Mesendoderm (in vitro differentiated cells): ENCODE measurements at regions not wholly inside any gene's neighbourhood (a gene's known extent, or its start where the extent isn't known, plus 50 kb on each side); places are given as distances from the start of the nearest gene placed in this dataset.

Experiments
- DNase-seq: peaks from one replicate; pipeline ENCODE4 v3.0.0; 2013
- H2AK5ac ChIP-seq: 2 replicates; pipeline ENCODE4 v1.6.1; 2013; ENCODE audit warnings: low read length, inconsistent platforms
- H2BK120ac ChIP-seq: 2 replicates; pipeline ENCODE4 v1.6.1; 2013; ENCODE audit warnings: low read depth, mild to moderate bottlenecking, low read length, moderate library complexity, mixed read lengths
- H2BK15ac ChIP-seq: replicated peaks from 2 replicates; pipeline ENCODE4 v1.6.1; 2013; ENCODE audit warnings: low read depth, mild to moderate bottlenecking, moderate library complexity
- H2BK5ac ChIP-seq: 2 replicates; pipeline ENCODE4 v1.6.1; 2013; ENCODE audit warnings: low read length, inconsistent platforms
- H3K18ac ChIP-seq: 2 replicates; pipeline ENCODE4 v1.6.1; 2013; ENCODE audit warnings: mild to moderate bottlenecking, low read length, mixed read lengths
- H3K23ac ChIP-seq: one replicate; pipeline ENCODE4 v1.6.1; 2013; ENCODE audit warnings: low read length
- H3K27ac ChIP-seq: 2 replicates; pipeline ENCODE4 v1.5.1; 2013; ENCODE audit warnings: low read depth, mild to moderate bottlenecking, inconsistent platforms, low read length, moderate library complexity
- H3K27me3 ChIP-seq: 2 replicates; pipeline ENCODE4 v1.6.1; 2013; ENCODE audit warnings: low read length, control low read depth, mild to moderate bottlenecking, inconsistent platforms; ENCODE audit not compliant: insufficient read depth, poor library complexity
- H3K36me3 ChIP-seq: 2 replicates; pipeline ENCODE4 v1.6.1; 2013; ENCODE audit warnings: low read length, inconsistent platforms; ENCODE audit not compliant: control insufficient read depth, insufficient read depth
- H3K4ac ChIP-seq: one replicate; pipeline ENCODE4 v1.6.1; 2013; ENCODE audit warnings: low read depth, mild to moderate bottlenecking, low read length, moderate library complexity
- H3K4me1 ChIP-seq: 2 replicates; pipeline ENCODE4 v1.6.1; 2013; ENCODE audit warnings: low read depth, low read length, inconsistent platforms; ENCODE audit not compliant: control insufficient read depth
- H3K4me2 ChIP-seq: 2 replicates; pipeline ENCODE4 v1.6.1; 2013; ENCODE audit warnings: low read length
- H3K4me3 ChIP-seq: 2 replicates; pipeline ENCODE4 v1.5.1; 2013; ENCODE audit warnings: mild to moderate bottlenecking, low read length
- H3K56ac ChIP-seq: one replicate; pipeline ENCODE4 v1.6.1; 2013; ENCODE audit warnings: low read length
- H3K79me1 ChIP-seq: 2 replicates; pipeline ENCODE4 v1.6.1; 2013; ENCODE audit warnings: low read length, inconsistent platforms
- H3K79me2 ChIP-seq: 2 replicates; pipeline ENCODE4 v1.6.1; 2013; ENCODE audit warnings: mild to moderate bottlenecking, low read length; ENCODE audit not compliant: control insufficient read depth, insufficient read depth
- H3K9ac ChIP-seq: 2 replicates; pipeline ENCODE4 v1.6.1; 2013; ENCODE audit warnings: low read length, inconsistent platforms
- H4K5ac ChIP-seq: one replicate; pipeline ENCODE4 v1.6.1; 2013; ENCODE audit warnings: low read length
- H4K8ac ChIP-seq: one replicate; pipeline ENCODE4 v1.6.1; 2013; ENCODE audit warnings: low read depth, mild to moderate bottlenecking, control low read depth, low read length, moderate library complexity
- WGBS: extraction: QIAGEN DNeasy Blood & Tissue Kit; methylation state at CpG from one replicate; pipeline ENCODE4 v1.1.7; 2013; ENCODE audit warnings: low lambda C conversion rate, missing lambda C conversion rate; ENCODE audit not compliant: insufficient coverage; ENCODE audit errors: extremely low coverage; 5-methylcytosine and 5-hydroxymethylcytosine counted together

DNA sequence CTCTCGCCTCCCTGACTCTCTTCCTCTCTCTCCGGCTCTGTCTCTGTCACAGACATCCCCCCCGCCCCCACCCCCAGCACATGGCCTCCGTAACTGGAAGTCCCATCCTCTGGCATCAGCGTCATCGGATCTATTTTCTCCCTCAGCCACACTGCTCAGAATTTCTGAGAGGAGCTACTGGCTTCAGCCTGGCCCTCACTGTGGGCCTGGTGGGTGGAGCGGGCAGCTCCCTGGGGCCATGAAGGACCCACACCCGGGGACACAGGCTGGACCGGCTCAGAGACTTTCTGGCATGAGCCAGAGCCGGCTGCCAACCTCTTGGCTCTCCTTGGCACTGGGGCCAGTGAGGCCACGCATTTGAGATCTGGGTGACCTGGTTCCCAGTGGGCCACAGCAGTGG lies 61.2 kb upstream of the CASZ1 start:
- Histone ChIP-seq H3K27ac (no peak overlapping the region), H3K18ac (no peak overlapping the region), H3K27me3 (no peaks in the 10 kb centered on the region), H3K4me1 (no peaks in the 10 kb centered on the region), H2BK120ac (no peak overlapping the region), H3K23ac (no peak overlapping the region), H4K8ac (no peak overlapping the region), H3K4me2 (no peak overlapping the region), H3K79me2 (no peaks in the 10 kb centered on the region), H3K4me3 (no peak overlapping the region), H3K36me3 (no peaks in the 10 kb centered on the region), H2BK5ac (no peak overlapping the region), H4K5ac (no peak overlapping the region), H3K9ac (no peak overlapping the region), H2AK5ac (no peak overlapping the region), H3K4ac (no peak overlapping the region), H3K79me1 (no peaks in the 10 kb centered on the region), H3K56ac (no peak overlapping the region), H2BK15ac (no peak overlapping the region)
- no peak for DNase-seq
- no CpG with 5 or more reads among the region's 11 CpGs for WGBS

DNA sequence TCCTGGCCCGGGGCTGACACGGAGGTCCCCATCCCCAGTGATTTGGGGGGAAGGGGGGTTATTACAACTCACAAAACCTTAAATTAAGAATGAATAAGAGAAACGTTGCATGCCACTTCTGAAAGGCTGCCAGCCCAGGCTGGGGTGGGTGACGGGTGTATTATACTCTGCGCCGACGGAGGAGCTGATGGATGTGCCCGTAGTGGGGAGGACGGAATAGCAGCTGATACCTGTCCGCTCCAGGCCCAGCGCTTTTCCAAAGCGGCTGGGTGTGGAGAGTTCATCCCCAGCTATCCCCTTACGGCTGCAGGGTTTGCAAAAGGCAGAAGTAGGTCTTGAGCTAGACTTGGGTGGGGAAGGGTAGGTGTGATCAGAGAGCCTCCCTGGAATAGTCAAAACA lies 63.8 kb upstream of the CASZ1 start:
- Histone ChIP-seq H3K4me2 (no peak overlapping the region), H3K36me3 (no peaks in the 10 kb centered on the region), H4K8ac (no peak overlapping the region), H3K23ac (no peak overlapping the region), H3K4ac (no peak overlapping the region), H3K18ac (no peak overlapping the region), H3K27me3 (no peaks in the 10 kb centered on the region), H4K5ac (no peak overlapping the region), H3K79me2 (no peaks in the 10 kb centered on the region), H2BK15ac (no peak overlapping the region), H3K56ac (no peak overlapping the region), H3K9ac (no peak overlapping the region), H3K27ac (no peak overlapping the region), H2AK5ac (no peak overlapping the region), H3K4me3 (no peak overlapping the region), H2BK5ac (no peak overlapping the region), H3K79me1 (no peaks in the 10 kb centered on the region), H3K4me1 (no peaks in the 10 kb centered on the region), H2BK120ac (no peak overlapping the region)
- no peak for DNase-seq
- WGBS = no CpG with 5 or more reads among the region's 13 CpGs

DNA sequence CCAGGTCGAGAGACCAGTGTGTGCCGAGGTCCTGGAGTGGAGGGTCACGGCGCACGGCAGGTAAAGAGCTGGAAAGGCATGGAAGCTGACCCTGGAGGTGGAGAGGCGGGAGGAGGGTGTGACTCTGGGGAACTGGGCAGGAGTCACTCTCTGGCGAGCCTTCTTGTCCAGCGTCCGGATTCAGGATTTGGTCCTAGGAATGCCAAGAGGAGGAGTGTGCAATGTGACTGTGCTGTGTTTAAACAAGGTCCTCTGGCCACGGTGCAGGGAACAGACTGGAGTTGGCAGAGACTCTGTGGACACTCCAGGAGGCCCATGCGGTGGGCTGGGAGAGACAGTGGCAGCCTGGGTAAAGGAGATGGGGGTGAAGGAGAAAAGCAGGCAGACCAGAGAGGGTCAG lies 64.2 kb upstream of the CASZ1 start:
- no peak overlapping the region for H3K27ac ChIP-seq
- no peak overlapping the region for H3K23ac ChIP-seq
- H3K9ac ChIP-seq = no peak overlapping the region
- no peaks in the 10 kb centered on the region for H3K27me3 ChIP-seq
- H3K56ac ChIP-seq = peak overlapping the region; percentile 34
- no peak overlapping the region for H3K4ac ChIP-seq
- no peaks in the 10 kb centered on the region for H3K79me2 ChIP-seq
- H2AK5ac ChIP-seq = no peak overlapping the region
- no peaks in the 10 kb centered on the region for H3K36me3 ChIP-seq
- H3K4me2 ChIP-seq = no peak overlapping the region
- H3K4me1 ChIP-seq = no peaks in the 10 kb centered on the region
- no peak overlapping the region for H2BK5ac ChIP-seq
- DNase-seq = no peak
- H4K8ac ChIP-seq = no peak overlapping the region
- H3K4me3 ChIP-seq = no peak overlapping the region
- no peak overlapping the region for H3K18ac ChIP-seq
- no peak overlapping the region for H2BK120ac ChIP-seq
- no peaks in the 10 kb centered on the region for H3K79me1 ChIP-seq
- no CpG with 5 or more reads among the region's 11 CpGs for WGBS
- no peak overlapping the region for H4K5ac ChIP-seq
- H2BK15ac ChIP-seq = no peak overlapping the region

DNA sequence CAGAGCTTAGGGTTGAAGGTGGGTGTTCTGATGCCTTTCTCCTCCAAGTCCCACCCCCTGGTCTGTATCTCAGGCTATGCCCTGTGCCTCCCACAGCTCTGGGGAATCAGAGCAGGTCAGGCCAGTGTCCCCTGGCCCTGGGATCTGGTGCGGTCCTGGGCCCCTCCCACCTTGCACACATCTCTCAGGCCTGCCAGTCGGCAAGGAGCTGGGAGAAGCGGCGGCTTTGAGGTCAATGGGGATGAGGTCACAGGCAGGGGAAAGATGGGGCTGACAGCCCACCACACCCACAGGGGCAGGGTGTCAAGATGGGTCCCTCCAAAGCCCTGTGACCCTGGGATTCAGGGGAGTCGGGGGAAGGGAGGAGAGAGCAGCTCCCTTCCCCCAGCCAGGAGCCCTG lies 65.4 kb upstream of the CASZ1 start:
- no peaks in the 10 kb centered on the region for H3K36me3 ChIP-seq
- H3K79me2 ChIP-seq = no peaks in the 10 kb centered on the region
- DNase-seq = no peak
- H3K4ac ChIP-seq = no peak overlapping the region
- no peak overlapping the region for H2BK120ac ChIP-seq
- no peak overlapping the region for H3K27ac ChIP-seq
- no peak overlapping the region for H3K23ac ChIP-seq
- peaks cover 2% of the 10 kb centered on the region for H3K4me1 ChIP-seq
- H3K4me3 ChIP-seq = no peak overlapping the region
- H3K9ac ChIP-seq = no peak overlapping the region
- no peak overlapping the region for H3K56ac ChIP-seq
- H2AK5ac ChIP-seq = no peak overlapping the region
- H4K8ac ChIP-seq = no peak overlapping the region
- H2BK15ac ChIP-seq = no peak overlapping the region
- no peak overlapping the region for H3K18ac ChIP-seq
- no peak overlapping the region for H2BK5ac ChIP-seq
- H3K79me1 ChIP-seq = no peaks in the 10 kb centered on the region
- H3K4me2 ChIP-seq = no peak overlapping the region
- H3K27me3 ChIP-seq = no peaks in the 10 kb centered on the region
- no CpG with 5 or more reads among the region's 5 CpGs for WGBS
- no peak overlapping the region for H4K5ac ChIP-seq

DNA sequence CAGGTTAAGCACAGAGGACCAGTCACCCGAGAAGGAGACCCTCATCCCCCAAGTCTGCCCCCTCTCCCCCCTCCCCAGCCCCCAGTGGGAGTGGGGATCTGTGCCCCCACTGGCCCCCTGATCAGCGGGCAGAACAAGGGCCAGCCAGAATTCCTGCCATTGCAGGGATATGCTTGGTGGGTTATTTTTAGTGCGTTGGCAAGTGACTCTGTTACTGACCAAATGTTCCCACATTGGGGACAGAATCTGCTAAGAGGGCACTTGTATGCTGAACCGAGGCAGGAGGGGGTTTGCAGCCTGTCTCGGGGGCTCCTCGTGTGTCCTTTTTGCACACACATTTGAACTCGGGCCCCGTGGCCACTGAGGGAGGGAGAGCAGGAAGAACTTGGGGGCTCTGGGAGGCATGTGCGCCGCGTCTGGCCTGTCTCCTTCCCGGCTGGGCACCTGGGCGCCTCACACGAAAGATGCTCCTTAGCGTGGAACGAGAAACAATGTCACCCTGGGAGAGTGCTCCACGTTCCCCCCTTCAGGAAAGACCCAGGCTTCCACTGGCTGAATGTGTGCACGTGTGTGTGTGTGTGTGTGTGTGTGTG lies 66.4 kb upstream of the CASZ1 start:
- no peak overlapping the region for H4K5ac ChIP-seq
- H3K79me2 ChIP-seq = no peaks in the 10 kb centered on the region
- no peaks in the 10 kb centered on the region for H3K36me3 ChIP-seq
- DNase-seq = no peak
- H3K4me3 ChIP-seq = no peak overlapping the region
- no peak overlapping the region for H3K9ac ChIP-seq
- no peak overlapping the region for H2BK15ac ChIP-seq
- no peak overlapping the region for H3K56ac ChIP-seq
- WGBS = no CpG with 5 or more reads among the region's 18 CpGs
- no peak overlapping the region for H2BK5ac ChIP-seq
- peaks cover 4% of the 10 kb centered on the region for H3K4me1 ChIP-seq
- H4K8ac ChIP-seq = no peak overlapping the region
- no peak overlapping the region for H3K23ac ChIP-seq
- no peaks in the 10 kb centered on the region for H3K27me3 ChIP-seq
- no peak overlapping the region for H3K4ac ChIP-seq
- H2AK5ac ChIP-seq = no peak overlapping the region
- H3K4me2 ChIP-seq = no peak overlapping the region
- no peak overlapping the region for H3K18ac ChIP-seq
- no peaks in the 10 kb centered on the region for H3K79me1 ChIP-seq
- no peak overlapping the region for H2BK120ac ChIP-seq
- no peak overlapping the region for H3K27ac ChIP-seq

DNA sequence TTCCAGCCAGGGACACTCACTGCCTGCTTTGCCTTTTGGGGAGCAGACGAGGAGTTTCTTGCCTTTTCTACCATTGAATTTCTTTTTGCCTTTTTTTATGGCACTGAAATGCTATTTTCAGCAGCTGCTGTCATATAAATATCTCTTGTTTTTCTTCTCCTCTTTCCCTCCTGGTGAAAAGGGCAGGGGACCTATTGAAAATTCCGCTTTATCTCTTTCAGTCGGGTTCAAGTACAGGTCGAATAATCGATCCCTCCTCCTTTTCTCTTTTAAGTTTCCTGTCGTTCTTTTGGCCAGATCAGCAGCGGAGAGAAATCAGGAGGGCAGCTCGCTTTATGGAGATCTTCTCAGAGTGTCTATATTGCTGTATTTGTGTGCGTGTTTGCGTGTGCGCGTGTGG lies 67.4 kb upstream of the CASZ1 start:
- Histone ChIP-seq H4K8ac (no peak overlapping the region), H3K36me3 (no peaks in the 10 kb centered on the region), H3K4ac (no peak overlapping the region), H3K27me3 (no peaks in the 10 kb centered on the region), H2BK15ac (no peak overlapping the region), H3K79me1 (no peaks in the 10 kb centered on the region), H3K4me3 (no peak overlapping the region), H3K79me2 (no peaks in the 10 kb centered on the region), H2BK120ac (no peak overlapping the region), H3K27ac (no peak overlapping the region), H3K56ac (no peak overlapping the region), H3K23ac (no peak overlapping the region), H4K5ac (no peak overlapping the region), H3K4me2 (no peak overlapping the region), H3K18ac (no peak overlapping the region), H3K4me1 (peaks cover 4% of the 10 kb centered on the region), H2BK5ac (no peak overlapping the region), H3K9ac (no peak overlapping the region), H2AK5ac (no peak overlapping the region)
- WGBS = no CpG with 5 or more reads among the region's 12 CpGs
- no peak for DNase-seq
